RWPE2 (cell line): ENCODE measurements at regions not wholly inside any gene's neighbourhood (a gene's known extent, or its start where the extent isn't known, plus 50 kb on each side); places are given as distances from the start of the nearest gene placed in this dataset.

Source experiments
- ATAC-seq: fragments of 200-7000 bp; cut with Tn5 transposase; 3 replicates; pipeline ENCODE4 v1.9.1; 2021; ENCODE audit warnings: low read depth
- DNase-seq: peaks from one replicate; pipeline ENCODE4 v3.0.0-alpha.2; 2020; ENCODE audit warnings: low spot score
- H3K27ac ChIP-seq: fragments of 450-650 bp; 2 replicates; pipeline ENCODE4 v1.5.1; 2017; ENCODE audit warnings: mild to moderate bottlenecking; ENCODE audit not compliant: poor library complexity, severe bottlenecking
- H3K27me3 ChIP-seq: fragments of 250-450 bp; sonication (Bioruptor Pico); 2 replicates; pipeline ENCODE4 v1.5.1; 2021; ENCODE audit warnings: mild to moderate bottlenecking, moderate library complexity; ENCODE audit not compliant: insufficient read depth, poor library complexity, severe bottlenecking
- H3K36me3 ChIP-seq: fragments of 250-450 bp; sonication (Bioruptor Pico); 2 replicates; pipeline ENCODE4 v1.5.1; 2020; ENCODE audit warnings: low read depth, mild to moderate bottlenecking, moderate library complexity
- H3K4me1 ChIP-seq: fragments of 250-450 bp; sonication (Bioruptor Pico); 2 replicates; pipeline ENCODE4 v1.5.1; 2021; ENCODE audit warnings: mild to moderate bottlenecking, moderate library complexity; ENCODE audit not compliant: insufficient read depth, poor library complexity, severe bottlenecking
- H3K4me3 ChIP-seq: fragments of 250-450 bp; sonication (Bioruptor Pico); 2 replicates; pipeline ENCODE4 v1.5.1; 2021; ENCODE audit warnings: mild to moderate bottlenecking, moderate library complexity; ENCODE audit not compliant: severe bottlenecking
- H3K9me3 ChIP-seq: fragments of 250-450 bp; sonication (Bioruptor Pico); 2 replicates; pipeline ENCODE4 v1.5.1; 2021; ENCODE audit warnings: mild to moderate bottlenecking, moderate library complexity; ENCODE audit not compliant: severe bottlenecking
- CTCF ChIP-seq: fragments of 450-650 bp; IDR thresholded peaks from one replicate; pipeline ENCODE4 v1.5.1; 2017; ENCODE audit warnings: mild to moderate bottlenecking, moderate library complexity; ENCODE audit not compliant: poor library complexity, severe bottlenecking

GRCh38 chr22:27620367-27621154 is 181.0 kb downstream of the MN1 start:
- DNase-seq (no peak), ATAC-seq (no peak)
- no peaks in the 10 kb centered on the region for H3K36me3 ChIP-seq
- TF ChIP-seq CTCF: no peak
- H3K27ac ChIP-seq: no peak overlapping the region
- no peaks in the 10 kb centered on the region for H3K27me3 ChIP-seq
- no peaks in the 10 kb centered on the region for H3K4me1 ChIP-seq
- H3K9me3 ChIP-seq: no peaks in the 10 kb centered on the region
- no peak overlapping the region for H3K4me3 ChIP-seq

- Histone ChIP-seq H3K27me3 (no peaks in the 10 kb centered on the region), H3K4me1 (no peaks in the 10 kb centered on the region), H3K4me3 (no peak overlapping the region), H3K27ac (no peak overlapping the region), H3K9me3 (no peaks in the 10 kb centered on the region), H3K36me3 (no peaks in the 10 kb centered on the region)
- ATAC-seq (no peak), DNase-seq (no peak)
- no peak for TF ChIP-seq CTCF
Measured at GRCh38 chr22:27621486-27622070, 180.0 kb downstream of the MN1 start.

GRCh38 chr22:27624042-27624441 is 177.5 kb downstream of the MN1 start:
- TF ChIP-seq CTCF: no peak
- no peaks in the 10 kb centered on the region for H3K27me3 ChIP-seq
- no peaks in the 10 kb centered on the region for H3K9me3 ChIP-seq
- H3K4me1 ChIP-seq: no peaks in the 10 kb centered on the region
- DNase-seq: no peak
- no peak overlapping the region for H3K27ac ChIP-seq
- no peak overlapping the region for H3K4me3 ChIP-seq
- H3K36me3 ChIP-seq: no peaks in the 10 kb centered on the region
- no peak for ATAC-seq

GRCh38 chr22:27624705-27625104 is 176.9 kb downstream of the MN1 start:
- no peaks in the 10 kb centered on the region for H3K27me3 ChIP-seq
- H3K27ac ChIP-seq: no peak overlapping the region
- no peak for ATAC-seq
- no peaks in the 10 kb centered on the region for H3K9me3 ChIP-seq
- no peak for DNase-seq
- H3K4me1 ChIP-seq: no peaks in the 10 kb centered on the region
- no peaks in the 10 kb centered on the region for H3K36me3 ChIP-seq
- no peak overlapping the region for H3K4me3 ChIP-seq
- TF ChIP-seq CTCF: no peak
